ENCODE measurements at regions not wholly inside any gene's neighbourhood (a gene's known extent, or its start where the extent isn't known, plus 50 kb on each side); places are given as distances from the start of the nearest gene placed in this dataset.

- Histone ChIP-seq H3K36me3 (no peaks in the 10 kb centered on the region), H3K4me1 (no peaks in the 10 kb centered on the region), H3K9me3 (no peaks in the 10 kb centered on the region), H3K27me3 (no peaks in the 10 kb centered on the region), H3K4me3 (no peak overlapping the region), H3K27ac (no peak overlapping the region)
- in situ Hi-C loops (cut with MboI; ENCODE audit: low sequenced_read_pairs in 4 of 4): no loop called here
- no peak for ATAC-seq
- TF ChIP-seq POLR2A (IDR thresholded peaks at IDR 0.05) (no peak), CTCF (IDR thresholded peaks at IDR 0.05 in 4 of 5, conservative IDR thresholded peaks at IDR 0.05 in 1 of 5) (no peak)
- DNase-seq: no peak
- intact Hi-C loops (cut with DNase I; ENCODE audit: low total_unique reads): no loop called here
Measured at GRCh38 chr4:179123084-179123483, 1680.8 kb upstream of the AGA start.

GRCh38 chr4:179124419-179124818 is 1682.2 kb upstream of the AGA start:
- ATAC-seq (no peak), DNase-seq (no peak)
- TF ChIP-seq POLR2A (IDR thresholded peaks at IDR 0.05): no peak
- TF ChIP-seq CTCF (IDR thresholded peaks at IDR 0.05 in 4 of 5, conservative IDR thresholded peaks at IDR 0.05 in 1 of 5): no peak
- intact Hi-C loops (cut with DNase I; ENCODE audit: low total_unique reads) (no loop called here), in situ Hi-C loops (cut with MboI; ENCODE audit: low sequenced_read_pairs in 4 of 4) (no loop called here)
- Histone ChIP-seq H3K27me3 (no peaks in the 10 kb centered on the region), H3K4me1 (no peaks in the 10 kb centered on the region), H3K9me3 (no peaks in the 10 kb centered on the region), H3K36me3 (no peaks in the 10 kb centered on the region), H3K4me3 (no peak overlapping the region), H3K27ac (no peak overlapping the region)

- H3K4me3 ChIP-seq: no peak overlapping the region
- no peak overlapping the region for H3K27ac ChIP-seq
- no peak for ATAC-seq
- intact Hi-C loops (cut with DNase I; ENCODE audit: low total_unique reads) (no loop called here), in situ Hi-C loops (cut with MboI; ENCODE audit: low sequenced_read_pairs in 4 of 4) (no loop called here)
- no peaks in the 10 kb centered on the region for H3K4me1 ChIP-seq
- no peaks in the 10 kb centered on the region for H3K9me3 ChIP-seq
- no peaks in the 10 kb centered on the region for H3K36me3 ChIP-seq
- TF ChIP-seq POLR2A (IDR thresholded peaks at IDR 0.05) (no peak), CTCF (IDR thresholded peaks at IDR 0.05 in 4 of 5, conservative IDR thresholded peaks at IDR 0.05 in 1 of 5) (no peak)
- no peaks in the 10 kb centered on the region for H3K27me3 ChIP-seq
- DNase-seq: no peak
Measured at GRCh38 chr4:179124957-179125356, 1682.7 kb upstream of the AGA start.

GRCh38 chr4:179125870-179126269 is 1683.6 kb upstream of the AGA start:
- in situ Hi-C loops (cut with MboI; ENCODE audit: low sequenced_read_pairs in 4 of 4): no loop called here
- TF ChIP-seq CTCF (IDR thresholded peaks at IDR 0.05 in 4 of 5, conservative IDR thresholded peaks at IDR 0.05 in 1 of 5) (no peak), POLR2A (IDR thresholded peaks at IDR 0.05) (no peak)
- ATAC-seq (no peak), DNase-seq (no peak)
- Histone ChIP-seq H3K27ac (no peak overlapping the region), H3K4me3 (no peak overlapping the region), H3K36me3 (no peaks in the 10 kb centered on the region), H3K9me3 (no peaks in the 10 kb centered on the region), H3K27me3 (no peaks in the 10 kb centered on the region), H3K4me1 (no peaks in the 10 kb centered on the region)
- intact Hi-C loops (cut with DNase I; ENCODE audit: low total_unique reads): no loop called here

GRCh38 chr4:179128299-179128698 is 1686.1 kb upstream of the AGA start:
- no peaks in the 10 kb centered on the region for H3K9me3 ChIP-seq
- no peak overlapping the region for H3K4me3 ChIP-seq
- in situ Hi-C loops (cut with MboI; ENCODE audit: low sequenced_read_pairs in 4 of 4): no loop called here
- TF ChIP-seq POLR2A (IDR thresholded peaks at IDR 0.05) (no peak), CTCF (IDR thresholded peaks at IDR 0.05 in 4 of 5, conservative IDR thresholded peaks at IDR 0.05 in 1 of 5) (no peak)
- H3K4me1 ChIP-seq: no peaks in the 10 kb centered on the region
- DNase-seq (no peak), ATAC-seq (no peak)
- H3K27me3 ChIP-seq: no peaks in the 10 kb centered on the region
- H3K27ac ChIP-seq: no peak overlapping the region
- H3K36me3 ChIP-seq: no peaks in the 10 kb centered on the region
- intact Hi-C loops (cut with DNase I; ENCODE audit: low total_unique reads): no loop called here

All from gastrocnemius medialis (tissue), 4 donors.